ENCODE measurements at regions not wholly inside any gene's neighbourhood (a gene's known extent, or its start where the extent isn't known, plus 50 kb on each side); places are given as distances from the start of the nearest gene placed in this dataset.

- TF ChIP-seq, protein P1, sequence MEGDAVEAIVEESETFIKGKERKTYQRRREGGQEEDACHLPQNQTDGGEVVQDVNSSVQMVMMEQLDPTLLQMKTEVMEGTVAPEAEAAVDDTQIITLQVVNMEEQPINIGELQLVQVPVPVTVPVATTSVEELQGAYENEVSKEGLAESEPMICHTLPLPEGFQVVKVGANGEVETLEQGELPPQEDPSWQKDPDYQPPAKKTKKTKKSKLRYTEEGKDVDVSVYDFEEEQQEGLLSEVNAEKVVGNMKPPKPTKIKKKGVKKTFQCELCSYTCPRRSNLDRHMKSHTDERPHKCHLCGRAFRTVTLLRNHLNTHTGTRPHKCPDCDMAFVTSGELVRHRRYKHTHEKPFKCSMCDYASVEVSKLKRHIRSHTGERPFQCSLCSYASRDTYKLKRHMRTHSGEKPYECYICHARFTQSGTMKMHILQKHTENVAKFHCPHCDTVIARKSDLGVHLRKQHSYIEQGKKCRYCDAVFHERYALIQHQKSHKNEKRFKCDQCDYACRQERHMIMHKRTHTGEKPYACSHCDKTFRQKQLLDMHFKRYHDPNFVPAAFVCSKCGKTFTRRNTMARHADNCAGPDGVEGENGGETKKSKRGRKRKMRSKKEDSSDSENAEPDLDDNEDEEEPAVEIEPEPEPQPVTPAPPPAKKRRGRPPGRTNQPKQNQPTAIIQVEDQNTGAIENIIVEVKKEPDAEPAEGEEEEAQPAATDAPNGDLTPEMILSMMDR (IDR thresholded peaks at IDR 0.05; ENCODE audit: poor library complexity), result no peak
- TF ChIP-seq EZH2 (IDR thresholded peaks at IDR 0.05; ENCODE audit: borderline replicate concordance), result no peak
Observed at GRCh38 chr2:185268651-185269050, 470.0 kb upstream of the FSIP2 start.

Measured in hepatocyte (in vitro differentiated cells).